ENCODE measurements at regions not wholly inside any gene's neighbourhood (a gene's known extent, or its start where the extent isn't known, plus 50 kb on each side); places are given as distances from the start of the nearest gene placed in this dataset.

GRCh38 chr5:2515180-2515764, 236.2 kb downstream of the IRX2 start:
- Histone ChIP-seq H3K23me2 (ENCODE audit: low read depth, low read length) (no peaks in the 10 kb centered on the region), H3K14ac (ENCODE audit: insufficient read length) (no peak overlapping the region), H4K20me1 (replicated peaks in 1 of 2; ENCODE audit: control insufficient read depth in 1 of 2, insufficient read depth in 2 of 2, low read length in 2 of 2) (no peaks in the 10 kb centered on the region), H3K9me3 (ENCODE audit: insufficient read depth in 2 of 2, low read depth in 1 of 2, low read length in 1 of 2) (no peaks in the 10 kb centered on the region), H3K9ac (replicated peaks in 1 of 4; ENCODE audit: extremely low read depth in 1 of 4, low read depth in 3 of 4, low read length in 3 of 4) (no peak overlapping the region), H3K79me1 (ENCODE audit: low read depth, low read length) (no peaks in the 10 kb centered on the region), H2BK15ac (ENCODE audit: low read length) (no peak overlapping the region), H2AFZ (ENCODE audit: low read length) (no peak overlapping the region), H4K8ac (ENCODE audit: extremely low read depth, insufficient read depth, low read length) (no peak overlapping the region), H2BK20ac (ENCODE audit: low read length) (no peak overlapping the region), H2BK120ac (replicated peaks; ENCODE audit: low read depth, low read length) (no peak overlapping the region), H4K91ac (replicated peaks; ENCODE audit: insufficient read length, low read length) (no peak overlapping the region), H3K4me1 (replicated peaks in 1 of 4; ENCODE audit: control insufficient read depth in 3 of 4, insufficient read depth in 4 of 4, low read length in 3 of 4) (no peaks in the 10 kb centered on the region), H3K23ac (ENCODE audit: insufficient read length) (no peak overlapping the region), H3K4me3 (ENCODE audit: extremely low read depth in 1 of 4, insufficient read depth in 2 of 4, low read depth in 3 of 4, low read length in 4 of 4) (no peak overlapping the region), H3K27ac (ENCODE audit: low read depth, low read length) (no peak overlapping the region), H3K18ac (ENCODE audit: extremely low read depth, low read length) (no peak overlapping the region), H2BK5ac (ENCODE audit: low read depth, low read length) (no peak overlapping the region), H3K36me3 (ENCODE audit: control insufficient read depth in 2 of 4, insufficient read depth in 4 of 4, low read length in 3 of 4) (no peaks in the 10 kb centered on the region), H3K27me3 (replicated peaks in 1 of 4; ENCODE audit: control insufficient read depth in 3 of 4, extremely low read depth in 1 of 4, insufficient read depth in 3 of 4, low read length in 3 of 4) (no peaks in the 10 kb centered on the region), H2AK5ac (ENCODE audit: low read depth, low read length) (no peak overlapping the region), H3K56ac (replicated peaks; ENCODE audit: insufficient read length, low read depth, low read length) (no peak overlapping the region), H3K4ac (replicated peaks; ENCODE audit: insufficient read length, low read depth, low read length) (no peak overlapping the region), H3K79me2 (ENCODE audit: control insufficient read depth in 1 of 2, insufficient read depth in 2 of 2, low read length in 2 of 2) (no peaks in the 10 kb centered on the region), H4K5ac (ENCODE audit: insufficient read length, low read depth, low read length) (no peak overlapping the region), H2BK12ac (ENCODE audit: low read depth, low read length) (no peak overlapping the region), H3K4me2 (ENCODE audit: insufficient read depth in 1 of 2, low read depth in 2 of 2, low read length in 2 of 2) (no peak overlapping the region)
- TF ChIP-seq E2F6 (IDR thresholded peaks at IDR 0.05) (no peak), MAX (IDR thresholded peaks at IDR 0.05) (no peak), RXRA (IDR thresholded peaks at IDR 0.05; ENCODE audit: insufficient read depth, low read depth, low read length) (no peak), FOSL1 (IDR thresholded peaks at IDR 0.05; ENCODE audit: insufficient read depth, low read depth, low read length) (no peak), SIX5 (IDR thresholded peaks at IDR 0.05; ENCODE audit: low read depth, low read length) (no peak), EP300 (IDR thresholded peaks at IDR 0.05; ENCODE audit: borderline replicate concordance in 1 of 2, low read depth in 2 of 2, low read length in 2 of 2) (no peak), CHD2 (IDR thresholded peaks at IDR 0.05; ENCODE audit: low read length) (no peak), HDAC2 (IDR thresholded peaks at IDR 0.05; ENCODE audit: borderline replicate concordance in 1 of 2, low read depth in 2 of 2, low read length in 2 of 2) (no peak), CREB1 (IDR thresholded peaks at IDR 0.05) (no peak), MAFK (IDR thresholded peaks at IDR 0.05; ENCODE audit: low read depth, low read length) (no peak), YY1 (IDR thresholded peaks at IDR 0.05; ENCODE audit: low read depth, low read length) (no peak), POLR2AphosphoS5 (IDR thresholded peaks at IDR 0.05; ENCODE audit: low read depth, low read length) (no peak), CBX8 (IDR thresholded peaks at IDR 0.05; ENCODE audit: borderline replicate concordance, low read depth, low read length) (no peak), SP4 (IDR thresholded peaks at IDR 0.05; ENCODE audit: low read length) (no peak)
- FAIRE-seq (no peak), DNase-seq (ENCODE audit: low read depth in 1 of 2, low spot score in 2 of 2) (no peak)
- POLR2A ChIA-PET (ENCODE audit: partially characterized antibody): no interaction called here
- WGBS, 2 experiments (ENCODE audit: extremely low coverage in 1 of 2, insufficient coverage in 1 of 2, insufficient read length in 1 of 2, insufficient replicate concordance in 2 of 2, low coverage in 1 of 2, low lambda C conversion rate in 2 of 2, missing lambda C conversion rate in 1 of 2): 96% methylated on average over 32 of the region's 32 CpGs; no CpG with 5 or more reads in 1 of the 2 experiments
- CTCF ChIA-PET (ENCODE audit: partially characterized antibody): interaction anchor here (1.2 to 1.7 kb wide), 2 partner anchors 10 to 62 kb away, joined by 3 to 4 read pairs; no protein-coding TSS in a partner anchor

All from H1 (cell line).